CD4-positive, alpha-beta T cell (primary cell): ENCODE measurements at regions not wholly inside any gene's neighbourhood (a gene's known extent, or its start where the extent isn't known, plus 50 kb on each side); places are given as distances from the start of the nearest gene placed in this dataset.

Source experiments
- ATAC-seq: fragments of 200-7000 bp; cut with Tn5 transposase; one replicate; pipeline ENCODE4 v1.10.0; 2022; ENCODE audit warnings: mild to moderate bottlenecking; ENCODE audit not compliant: poor library complexity
- CTCF ChIA-PET: fragments of 350-600 bp; sonication (Branson Sonifier 250); formaldehyde crosslinking; loops from one replicate; lab custom pipeline; 2021; ENCODE audit warnings: antibody characterized with exemption, inconsistent platforms; lab: Charles Lee
- POLR2A ChIA-PET: fragments of 350-600 bp; sonication (Branson Sonifier 250); formaldehyde crosslinking; loops from one replicate; lab custom pipeline; 2021; ENCODE audit warnings: antibody characterized with exemption, inconsistent platforms; lab: Charles Lee
- DNase-seq, 14 experiments: peaks; one replicate each; pipeline ENCODE4 v3.0.0-alpha.2; 2013 to 2020; ENCODE audit warnings: mixed read lengths in 2 of 14
- H3K27ac ChIP-seq, 2 donors: one replicate each; pipeline versions ENCODE4 v1.5.1 to v1.7.0; 2013; ENCODE audit warnings: low read length in 2 of 2, low read depth in 1 of 2, mild to moderate bottlenecking in 1 of 2
- H3K27me3 ChIP-seq, 2 experiments: 1 replicate in 1 of 2; 2 replicates in 1 of 2; pipeline versions ENCODE4 v1.6.1 to v1.7.0; 2013; ENCODE audit warnings: low read length in 2 of 2, control low read depth in 1 of 2, mild to moderate bottlenecking in 1 of 2, moderate library complexity in 1 of 2; ENCODE audit not compliant: insufficient read depth in 2 of 2, control insufficient read depth in 1 of 2
- H3K36me3 ChIP-seq: one replicate; pipeline ENCODE4 v1.6.1; 2013; ENCODE audit warnings: low read length, control low read depth; ENCODE audit not compliant: insufficient read depth
- H3K4me1 ChIP-seq: one replicate; pipeline ENCODE4 v1.6.1; 2013; ENCODE audit warnings: low read length, control low read depth; ENCODE audit not compliant: insufficient read depth
- H3K4me3 ChIP-seq: one replicate; pipeline ENCODE4 v1.5.1; 2013; ENCODE audit warnings: mild to moderate bottlenecking, low read length, moderate library complexity
- H3K9me3 ChIP-seq, 2 experiments: 1 replicate in 1 of 2; 2 replicates in 1 of 2; pipeline versions ENCODE4 v1.6.1 to v1.7.0; 2013; ENCODE audit warnings: low read length in 2 of 2, mild to moderate bottlenecking in 2 of 2, control low read depth in 1 of 2, moderate library complexity in 1 of 2; ENCODE audit not compliant: control insufficient read depth in 1 of 2, insufficient read depth in 1 of 2
- H3K27ac Mint-ChIP-seq: one replicate; pipeline ENCODE4 v1.8.0; 2020; ENCODE audit warnings: mixed read lengths
- H3K27me3 Mint-ChIP-seq: one replicate; pipeline ENCODE4 v1.8.0; 2021; ENCODE audit warnings: mixed read lengths
- H3K36me3 Mint-ChIP-seq: one replicate; pipeline ENCODE4 v1.8.0; 2021; ENCODE audit warnings: low read depth, mixed read lengths
- H3K4me1 Mint-ChIP-seq: one replicate; pipeline ENCODE4 v1.8.0; 2021; ENCODE audit warnings: low read depth, mixed read lengths
- H3K4me3 Mint-ChIP-seq: one replicate; pipeline ENCODE4 v1.8.0; 2020; ENCODE audit warnings: mild to moderate bottlenecking, mixed read lengths
- H3K9me3 Mint-ChIP-seq: one replicate; pipeline ENCODE4 v1.8.0; 2020; ENCODE audit warnings: mixed read lengths
- intact Hi-C, 2 experiments: fragments of 100-400 bp; cut with DNase I in 1 of 2; cut with micrococcal nuclease in 1 of 2; formaldehyde crosslinking; loops; one replicate each; pipeline versions ENCODE4 v1.15.1 to v1.9.0; 2023 to 2025; cut with DNase I, micrococcal nuclease
- TF ChIP-seq, protein P1 (sequence below): fragments of 200-600 bp; IDR thresholded peaks from one replicate; pipeline ENCODE4 v1.8.0; 2022; ENCODE audit warnings: antibody characterized with exemption, mild to moderate bottlenecking

DNA sequence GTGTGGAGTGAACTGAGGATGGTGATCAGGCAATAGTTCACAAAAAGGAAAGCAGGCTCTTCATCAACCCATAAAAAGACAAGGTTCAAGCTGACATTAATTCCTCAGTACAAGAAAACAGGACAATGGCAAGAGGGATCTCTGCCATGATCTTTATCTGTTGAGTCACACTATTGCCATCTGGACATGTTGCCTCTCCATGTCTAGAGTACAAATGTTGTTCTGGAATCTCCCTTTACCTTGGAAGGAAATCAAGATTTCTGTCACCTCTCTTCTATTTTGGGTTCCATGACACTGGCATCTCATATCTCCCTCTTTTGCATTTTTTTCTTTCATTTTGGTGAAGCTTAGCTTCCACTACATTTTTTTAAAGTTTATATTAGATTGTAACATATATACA, 329.1 kb downstream of the USP25 start:
- H3K4me3 ChIP-seq, result no peak overlapping the region
- no peak overlapping the region for H3K27ac ChIP-seq
- H3K4me3 Mint-ChIP-seq, result no peak overlapping the region
- H3K27ac Mint-ChIP-seq, result no peak overlapping the region
- DNase-seq (no peak), ATAC-seq (no peak)
- H3K4me1 ChIP-seq, result no peaks in the 10 kb centered on the region
- no peaks in the 10 kb centered on the region for H3K27me3 ChIP-seq
- no peaks in the 10 kb centered on the region for H3K9me3 Mint-ChIP-seq
- no peaks in the 10 kb centered on the region for H3K4me1 Mint-ChIP-seq
- H3K36me3 Mint-ChIP-seq, result no peaks in the 10 kb centered on the region
- TF ChIP-seq, protein P1, sequence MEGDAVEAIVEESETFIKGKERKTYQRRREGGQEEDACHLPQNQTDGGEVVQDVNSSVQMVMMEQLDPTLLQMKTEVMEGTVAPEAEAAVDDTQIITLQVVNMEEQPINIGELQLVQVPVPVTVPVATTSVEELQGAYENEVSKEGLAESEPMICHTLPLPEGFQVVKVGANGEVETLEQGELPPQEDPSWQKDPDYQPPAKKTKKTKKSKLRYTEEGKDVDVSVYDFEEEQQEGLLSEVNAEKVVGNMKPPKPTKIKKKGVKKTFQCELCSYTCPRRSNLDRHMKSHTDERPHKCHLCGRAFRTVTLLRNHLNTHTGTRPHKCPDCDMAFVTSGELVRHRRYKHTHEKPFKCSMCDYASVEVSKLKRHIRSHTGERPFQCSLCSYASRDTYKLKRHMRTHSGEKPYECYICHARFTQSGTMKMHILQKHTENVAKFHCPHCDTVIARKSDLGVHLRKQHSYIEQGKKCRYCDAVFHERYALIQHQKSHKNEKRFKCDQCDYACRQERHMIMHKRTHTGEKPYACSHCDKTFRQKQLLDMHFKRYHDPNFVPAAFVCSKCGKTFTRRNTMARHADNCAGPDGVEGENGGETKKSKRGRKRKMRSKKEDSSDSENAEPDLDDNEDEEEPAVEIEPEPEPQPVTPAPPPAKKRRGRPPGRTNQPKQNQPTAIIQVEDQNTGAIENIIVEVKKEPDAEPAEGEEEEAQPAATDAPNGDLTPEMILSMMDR, result no peak
- POLR2A ChIA-PET, result no interaction called here
- CTCF ChIA-PET, result no interaction called here
- H3K27me3 Mint-ChIP-seq, result no peaks in the 10 kb centered on the region
- H3K36me3 ChIP-seq, result no peaks in the 10 kb centered on the region
- H3K9me3 ChIP-seq, result peaks cover 0 to 18% of the 10 kb centered on the region in 2 experiments
- intact Hi-C loops, result no loop called here

DNA sequence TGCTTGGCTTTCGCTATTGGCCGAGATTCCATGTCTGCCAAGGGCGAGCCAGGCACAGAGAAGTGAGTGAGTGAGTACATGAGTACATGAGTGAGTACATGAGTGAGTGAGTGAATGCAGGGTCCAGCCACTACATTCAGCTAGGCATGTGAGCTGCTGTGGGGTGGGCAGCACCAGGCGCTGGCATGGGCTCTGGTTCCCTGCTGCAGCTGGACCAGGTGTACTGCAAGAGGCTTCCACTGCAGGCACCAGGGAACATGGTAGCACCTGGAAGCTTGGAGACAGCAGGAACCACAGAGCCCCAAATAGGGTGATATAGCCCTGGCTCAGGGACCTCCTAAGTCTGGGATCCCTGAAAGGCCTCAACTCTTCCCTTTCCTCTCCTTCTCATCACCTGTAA, 330.2 kb downstream of the USP25 start:
- H3K4me3 Mint-ChIP-seq, result no peak overlapping the region
- POLR2A ChIA-PET, result no interaction called here
- H3K27me3 Mint-ChIP-seq, result no peaks in the 10 kb centered on the region
- Histone ChIP-seq H3K36me3 (no peaks in the 10 kb centered on the region), H3K4me3 (no peak overlapping the region), H3K4me1 (no peaks in the 10 kb centered on the region), H3K27me3 (no peaks in the 10 kb centered on the region), H3K9me3 (peaks cover 0 to 18% of the 10 kb centered on the region in 2 experiments), H3K27ac (no peak overlapping the region)
- intact Hi-C loops, result no loop called here
- ATAC-seq (no peak), DNase-seq (no peak)
- TF ChIP-seq, protein P1, result no peak
- no peaks in the 10 kb centered on the region for H3K4me1 Mint-ChIP-seq
- no peaks in the 10 kb centered on the region for H3K9me3 Mint-ChIP-seq
- no peak overlapping the region for H3K27ac Mint-ChIP-seq
- H3K36me3 Mint-ChIP-seq, result no peaks in the 10 kb centered on the region
- CTCF ChIA-PET, result no interaction called here

DNA sequence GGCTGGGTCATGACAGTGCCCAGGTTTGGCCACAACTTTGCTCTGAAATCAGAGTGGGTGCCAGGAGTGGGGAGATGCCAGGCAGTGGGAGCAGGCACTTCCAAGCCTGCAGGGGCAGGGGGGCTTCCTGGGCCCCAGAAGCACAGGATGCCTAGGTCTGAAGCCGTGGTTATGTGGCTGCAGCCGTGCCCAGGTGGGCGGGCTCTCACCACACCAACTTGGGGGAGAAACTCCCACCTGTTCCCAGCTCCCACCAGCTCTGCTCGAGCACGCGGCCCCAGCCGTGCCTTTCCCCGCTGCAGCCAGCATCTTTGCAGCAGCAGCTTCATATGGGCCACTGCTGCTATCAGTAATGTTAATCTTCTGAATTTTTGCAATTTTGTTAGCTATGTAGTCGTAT, 331.4 kb downstream of the USP25 start:
- DNase-seq, result no peak
- H3K27ac Mint-ChIP-seq, result no peak overlapping the region
- no peaks in the 10 kb centered on the region for H3K9me3 Mint-ChIP-seq
- Histone ChIP-seq H3K4me3 (no peak overlapping the region), H3K4me1 (no peaks in the 10 kb centered on the region), H3K36me3 (no peaks in the 10 kb centered on the region), H3K9me3 (peaks cover 0 to 18% of the 10 kb centered on the region in 2 experiments), H3K27ac (no peak overlapping the region), H3K27me3 (no peaks in the 10 kb centered on the region)
- ChIA-PET POLR2A (no interaction called here), CTCF (interaction anchor here (0.7 kb wide), 1 partner anchor 10 kb away, joined by 3 read pairs; no protein-coding TSS in a partner anchor)
- H3K4me3 Mint-ChIP-seq, result no peak overlapping the region
- no peaks in the 10 kb centered on the region for H3K36me3 Mint-ChIP-seq
- no peaks in the 10 kb centered on the region for H3K27me3 Mint-ChIP-seq
- intact Hi-C loops, result no loop called here
- TF ChIP-seq, protein P1, result no peak
- ATAC-seq, result no peak
- H3K4me1 Mint-ChIP-seq, result no peaks in the 10 kb centered on the region
